Stimulated activated naive CD8-positive, alpha-beta T cell treated with anti-CD3 and anti-CD28 coated beads, Interleukin-15, amount 100 ng/mL, for 72 hours (primary cell): ENCODE measurements at regions not wholly inside any gene's neighbourhood (a gene's known extent, or its start where the extent isn't known, plus 50 kb on each side); places are given as distances from the start of the nearest gene placed in this dataset.
A peak's percentile ranks its signal among the peaks of the same experiment; 100 is the strongest.

Source experiments
- ATAC-seq: fragments of 150-1000 bp; cut with Tn5 transposase; 2 replicates; pipeline ENCODE4 v1.10.0; 2021; ENCODE audit warnings: mild to moderate bottlenecking, moderate library complexity
- DNase-seq, 2 donors: peaks; one replicate each; pipeline ENCODE4 v3.0.0; 2021 to 2022
- H3K27ac Mint-ChIP-seq, 2 donors: one replicate each; pipeline ENCODE4 v1.8.0; 2022; ENCODE audit warnings: mild to moderate bottlenecking in 2 of 2, mixed read lengths in 2 of 2, moderate library complexity in 2 of 2
- H3K27me3 Mint-ChIP-seq: one replicate; pipeline ENCODE4 v1.8.0; 2022; ENCODE audit warnings: mixed read lengths
- H3K4me1 Mint-ChIP-seq: one replicate; pipeline ENCODE4 v1.8.0; 2022; ENCODE audit warnings: mild to moderate bottlenecking, mixed read lengths
- H3K4me3 Mint-ChIP-seq, 2 donors: one replicate each; pipeline ENCODE4 v1.8.0; 2022; ENCODE audit warnings: mild to moderate bottlenecking in 2 of 2, mixed read lengths in 2 of 2, moderate library complexity in 1 of 2
- H3K9me3 Mint-ChIP-seq, 2 donors: one replicate each; pipeline ENCODE4 v1.8.0; 2022; ENCODE audit warnings: mixed read lengths in 2 of 2

- no peak for DNase-seq
- Mint-ChIP-seq H3K9me3 (peaks cover 0 to 10% of the 10 kb centered on the region in 2 donors), H3K27me3 (no peaks in the 10 kb centered on the region), H3K4me1 (no peaks in the 10 kb centered on the region), H3K27ac (no peak overlapping the region), H3K4me3 (no peak overlapping the region)
- ATAC-seq, result no peak
Observed at GRCh38 chr10:89829262-89829886, 128.0 kb downstream of the KIF20B start.

GRCh38 chr10:89829887-89830269 is 128.5 kb downstream of the KIF20B start:
- peaks cover 0 to 10% of the 10 kb centered on the region in 2 donors for H3K9me3 Mint-ChIP-seq

GRCh38 chr10:89830624-89831023 is 129.2 kb downstream of the KIF20B start:
- DNase-seq, result no peak
- Mint-ChIP-seq H3K27ac (no peak overlapping the region), H3K4me3 (no peak overlapping the region), H3K4me1 (no peaks in the 10 kb centered on the region), H3K9me3 (peaks cover 0 to 10% of the 10 kb centered on the region in 2 donors), H3K27me3 (no peaks in the 10 kb centered on the region)
- ATAC-seq, result no peak

More at GRCh38 chr10:89829887-89830269, 128.5 kb downstream of the KIF20B start:
- DNase-seq, result no peak
- Mint-ChIP-seq H3K27me3 (no peaks in the 10 kb centered on the region), H3K4me3 (no peak overlapping the region), H3K27ac (no peak overlapping the region), H3K4me1 (no peaks in the 10 kb centered on the region)
- ATAC-seq, result no peak

GRCh38 chr10:89836840-89837164 is 135.4 kb downstream of the KIF20B start:
- Mint-ChIP-seq H3K27ac (peak overlapping the region; percentile 92 to 94), H3K9me3 (peaks cover 0 to 10% of the 10 kb centered on the region in 2 donors), H3K27me3 (peaks cover 23% of the 10 kb centered on the region), H3K4me1 (peaks cover 24% of the 10 kb centered on the region), H3K4me3 (peak overlapping the region; percentile 85 to 91)
- ATAC-seq (no peak), DNase-seq (no peak)

- H3K27me3 Mint-ChIP-seq, result peaks cover 23% of the 10 kb centered on the region
- H3K27ac Mint-ChIP-seq, result peak overlapping the region; percentile 92 to 94
- peaks cover 0 to 9% of the 10 kb centered on the region in 2 donors for H3K9me3 Mint-ChIP-seq
- peaks cover 24% of the 10 kb centered on the region for H3K4me1 Mint-ChIP-seq
- peak; percentile 51 to 54 for DNase-seq
- peak; percentile 80 for ATAC-seq
- H3K4me3 Mint-ChIP-seq, result peak overlapping the region; percentile 85 to 91
Observed at GRCh38 chr10:89837165-89838043, 136.0 kb downstream of the KIF20B start.

- DNase-seq (no peak), ATAC-seq (no peak)
- H3K4me3 Mint-ChIP-seq, result peak overlapping the region; percentile 85 to 91
- H3K27ac Mint-ChIP-seq, result peak overlapping the region; percentile 92 to 94
- peaks cover 0 to 5% of the 10 kb centered on the region in 2 donors for H3K9me3 Mint-ChIP-seq
- H3K4me1 Mint-ChIP-seq, result peaks cover 24% of the 10 kb centered on the region
- H3K27me3 Mint-ChIP-seq, result peaks cover 23% of the 10 kb centered on the region
Observed at GRCh38 chr10:89838044-89838615, 136.7 kb downstream of the KIF20B start.

- H3K9me3 Mint-ChIP-seq, result no peaks in the 10 kb centered on the region
Observed at GRCh38 chr10:89845541-89846280, 144.3 kb downstream of the KIF20B start.

GRCh38 chr10:89846281-89846630 is 144.9 kb downstream of the KIF20B start:
- H3K9me3 Mint-ChIP-seq, result no peaks in the 10 kb centered on the region
- H3K27me3 Mint-ChIP-seq, result peaks cover 31% of the 10 kb centered on the region
- no peak overlapping the region for H3K4me3 Mint-ChIP-seq
- DNase-seq (no peak), ATAC-seq (no peak)
- peaks cover 6% of the 10 kb centered on the region for H3K4me1 Mint-ChIP-seq
- H3K27ac Mint-ChIP-seq, result no peak overlapping the region

More at GRCh38 chr10:89845541-89846280, 144.3 kb downstream of the KIF20B start:
- peaks cover 6% of the 10 kb centered on the region for H3K4me1 Mint-ChIP-seq
- no peak for ATAC-seq
- no peak overlapping the region for H3K4me3 Mint-ChIP-seq
- no peak for DNase-seq
- peaks cover 31% of the 10 kb centered on the region for H3K27me3 Mint-ChIP-seq
- H3K27ac Mint-ChIP-seq, result no peak overlapping the region

- H3K27ac Mint-ChIP-seq, result peak overlapping the region in 1 of 2 donors; percentile 81
- peaks cover 6% of the 10 kb centered on the region for H3K4me1 Mint-ChIP-seq
- DNase-seq (no peak), ATAC-seq (no peak)
- H3K9me3 Mint-ChIP-seq, result no peaks in the 10 kb centered on the region
- H3K4me3 Mint-ChIP-seq, result no peak overlapping the region
- H3K27me3 Mint-ChIP-seq, result peaks cover 31% of the 10 kb centered on the region
Observed at GRCh38 chr10:89846786-89847185, 145.4 kb downstream of the KIF20B start.

- no peak overlapping the region for H3K27ac Mint-ChIP-seq
- DNase-seq (no peak), ATAC-seq (no peak)
- no peak overlapping the region for H3K4me3 Mint-ChIP-seq
- H3K4me1 Mint-ChIP-seq, result no peaks in the 10 kb centered on the region
- H3K27me3 Mint-ChIP-seq, result peaks cover 20% of the 10 kb centered on the region
- no peaks in the 10 kb centered on the region for H3K9me3 Mint-ChIP-seq
Observed at GRCh38 chr10:89852872-89853271, 151.5 kb downstream of the KIF20B start.

- DNase-seq (no peak), ATAC-seq (peak; percentile 55)
- Mint-ChIP-seq H3K9me3 (no peaks in the 10 kb centered on the region), H3K4me1 (no peaks in the 10 kb centered on the region), H3K27ac (no peak overlapping the region), H3K27me3 (peaks cover 20% of the 10 kb centered on the region), H3K4me3 (no peak overlapping the region)
Observed at GRCh38 chr10:89853781-89854191, 152.4 kb downstream of the KIF20B start.

GRCh38 chr10:89857431-89858042 is 156.1 kb downstream of the KIF20B start:
- Mint-ChIP-seq H3K27ac (no peak overlapping the region), H3K4me1 (peaks cover 32% of the 10 kb centered on the region), H3K9me3 (no peaks in the 10 kb centered on the region), H3K27me3 (no peaks in the 10 kb centered on the region), H3K4me3 (no peak overlapping the region)
- ATAC-seq (no peak), DNase-seq (no peak)

GRCh38 chr10:89861199-89861573 is 159.8 kb downstream of the KIF20B start:
- Mint-ChIP-seq H3K9me3 (no peaks in the 10 kb centered on the region), H3K4me1 (peaks cover 34% of the 10 kb centered on the region), H3K4me3 (peak overlapping the region; percentile 44 to 72), H3K27me3 (no peaks in the 10 kb centered on the region), H3K27ac (peak overlapping the region; percentile 87 to 97)
- no peak for ATAC-seq
- no peak for DNase-seq

- peak; percentile 96 for ATAC-seq
- no peaks in the 10 kb centered on the region for H3K27me3 Mint-ChIP-seq
- H3K4me1 Mint-ChIP-seq, result peaks cover 34% of the 10 kb centered on the region
- H3K27ac Mint-ChIP-seq, result peak overlapping the region; percentile 87 to 97
- H3K4me3 Mint-ChIP-seq, result peak overlapping the region; percentile 44 to 72
- peak; percentile 31 to 66 for DNase-seq
- H3K9me3 Mint-ChIP-seq, result no peaks in the 10 kb centered on the region
Observed at GRCh38 chr10:89861584-89862301, 160.4 kb downstream of the KIF20B start.

GRCh38 chr10:89867964-89868363 is 166.6 kb downstream of the KIF20B start:
- Mint-ChIP-seq H3K4me1 (no peaks in the 10 kb centered on the region), H3K9me3 (no peaks in the 10 kb centered on the region), H3K4me3 (no peak overlapping the region), H3K27me3 (peaks cover 13% of the 10 kb centered on the region), H3K27ac (no peak overlapping the region)
- ATAC-seq (no peak), DNase-seq (no peak)
